Cardiac muscle cell (in vitro differentiated cells and primary cell): ENCODE measurements at regions not wholly inside any gene's neighbourhood (a gene's known extent, or its start where the extent isn't known, plus 50 kb on each side); places are given as distances from the start of the nearest gene placed in this dataset.

Source experiments
- DNase-seq, 2 donors: peaks; one replicate each; pipeline versions ENCODE4 v3.0.0 to v3.0.0-alpha.2; 2010 to 2017; ENCODE audit warnings: low read depth in 1 of 2, low spot score in 1 of 2
- H3K27ac ChIP-seq: fragments of 200-600 bp; sonication (generic); 2 replicates; pipeline ENCODE4 v1.5.1; 2016
- H3K27me3 ChIP-seq: fragments of 200-600 bp; sonication (generic); 2 replicates; pipeline ENCODE4 v1.6.0; 2016; ENCODE audit warnings: control low read depth
- H3K36me3 ChIP-seq: fragments of 200-600 bp; sonication (generic); 2 replicates; pipeline ENCODE4 v1.5.1; 2016; ENCODE audit warnings: control low read depth
- H3K4me1 ChIP-seq: fragments of 200-600 bp; sonication (generic); 2 replicates; pipeline ENCODE4 v1.8.1; 2017; ENCODE audit warnings: low read depth, mild to moderate bottlenecking, mixed run types
- H3K4me3 ChIP-seq: fragments of 200-600 bp; sonication (generic); 2 replicates; pipeline ENCODE4 v1.5.1; 2016; ENCODE audit warnings: mild to moderate bottlenecking
- H3K9me3 ChIP-seq: fragments of 200-600 bp; sonication (generic); 2 replicates; pipeline ENCODE4 v1.5.1; 2017; ENCODE audit warnings: low read depth, mild to moderate bottlenecking, control low read depth
- CTCF ChIP-seq: IDR thresholded peaks from 2 replicates; pipeline ENCODE4 v1.5.1; 2012; ENCODE audit warnings: low read depth, mild to moderate bottlenecking, low read length

GRCh38 chr12:118512669-118513068 is 136.3 kb downstream of the SUDS3 start:
- DNase-seq = no peak
- Histone ChIP-seq H3K9me3 (no peaks in the 10 kb centered on the region), H3K27me3 (no peaks in the 10 kb centered on the region), H3K36me3 (no peaks in the 10 kb centered on the region), H3K27ac (no peak overlapping the region), H3K4me3 (no peak overlapping the region), H3K4me1 (no peaks in the 10 kb centered on the region)
- no peak for TF ChIP-seq CTCF

- Histone ChIP-seq H3K4me3 (no peak overlapping the region), H3K36me3 (no peaks in the 10 kb centered on the region), H3K27me3 (no peaks in the 10 kb centered on the region), H3K4me1 (no peaks in the 10 kb centered on the region), H3K27ac (no peak overlapping the region), H3K9me3 (no peaks in the 10 kb centered on the region)
- no peak for TF ChIP-seq CTCF
- no peak for DNase-seq
These were observed 137.3 kb downstream of the SUDS3 start for GRCh38 chr12:118513611-118514010.

GRCh38 chr12:118514297-118514696 is 137.9 kb downstream of the SUDS3 start:
- TF ChIP-seq CTCF = no peak

DNA sequence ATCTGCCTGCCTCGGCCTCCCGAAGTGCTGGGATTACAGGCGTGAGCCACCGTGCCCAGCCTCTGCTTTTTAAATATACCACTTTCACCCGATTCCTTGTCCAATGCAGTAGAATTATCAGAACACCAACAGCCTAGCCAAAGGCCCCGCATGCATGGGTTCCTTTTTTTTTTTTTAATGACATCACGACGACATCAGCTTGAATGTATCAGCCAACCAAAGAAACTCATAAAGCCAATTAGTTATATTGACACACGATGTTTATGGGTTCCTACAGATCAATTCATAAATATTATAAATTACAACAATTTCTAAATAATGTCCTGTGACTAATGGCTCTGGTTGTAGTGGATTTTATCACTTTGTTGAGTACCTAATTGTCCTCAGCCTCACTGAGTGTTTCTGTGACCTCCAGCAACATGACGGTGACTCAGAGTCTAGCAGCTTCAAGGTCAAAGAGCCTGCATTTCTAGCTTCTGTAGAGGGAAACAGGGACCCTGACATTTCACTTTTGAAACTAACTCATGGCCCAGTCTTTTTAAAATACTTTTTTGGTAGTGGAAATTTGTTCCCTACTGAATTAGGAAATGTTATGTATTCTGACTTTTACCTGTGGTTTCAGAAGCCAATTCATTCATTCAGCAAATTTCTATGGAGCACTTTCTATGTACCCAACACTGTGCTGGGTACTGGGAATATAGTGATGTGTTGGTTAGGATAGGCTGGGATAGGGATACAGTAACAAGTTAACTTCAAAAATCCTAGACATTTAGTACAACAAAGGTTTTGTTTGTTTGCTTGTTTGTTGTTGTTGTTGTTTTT is 144.1 kb downstream of the SUDS3 start:
- H3K9me3 ChIP-seq = no peaks in the 10 kb centered on the region
- H3K36me3 ChIP-seq = no peaks in the 10 kb centered on the region
- peaks cover 4% of the 10 kb centered on the region for H3K4me1 ChIP-seq
- no peak for TF ChIP-seq CTCF
- peak in 1 of 2 donors; percentile 63 for DNase-seq
- H3K4me3 ChIP-seq = no peak overlapping the region
- H3K27me3 ChIP-seq = no peaks in the 10 kb centered on the region
- H3K27ac ChIP-seq = peak overlapping the region; percentile 39

More at GRCh38 chr12:118514297-118514696, 137.9 kb downstream of the SUDS3 start:
- Histone ChIP-seq H3K4me3 (no peak overlapping the region), H3K4me1 (no peaks in the 10 kb centered on the region), H3K27me3 (no peaks in the 10 kb centered on the region), H3K36me3 (no peaks in the 10 kb centered on the region), H3K27ac (no peak overlapping the region), H3K9me3 (no peaks in the 10 kb centered on the region)
- DNase-seq = no peak

DNA sequence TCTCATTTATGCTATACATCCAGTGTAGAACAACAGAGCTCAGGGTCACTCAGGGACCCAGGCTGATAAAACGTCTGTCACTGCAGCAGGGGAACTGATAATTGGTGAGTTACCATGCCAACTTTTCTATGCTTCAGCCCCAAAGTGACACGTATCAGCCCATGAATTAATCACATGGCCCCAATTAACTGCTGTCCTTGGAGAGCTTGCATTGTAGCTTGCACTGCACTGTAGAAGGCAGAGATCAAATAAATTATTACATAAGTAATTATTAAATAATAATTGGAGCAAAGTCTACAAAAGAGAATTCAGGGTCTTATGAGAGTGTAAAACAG is 144.6 kb downstream of the SUDS3 start:
- H3K36me3 ChIP-seq = no peaks in the 10 kb centered on the region
- no peak for TF ChIP-seq CTCF
- H3K27me3 ChIP-seq = no peaks in the 10 kb centered on the region
- H3K27ac ChIP-seq = peak overlapping the region; percentile 39
- H3K4me1 ChIP-seq = peaks cover 4% of the 10 kb centered on the region
- no peaks in the 10 kb centered on the region for H3K9me3 ChIP-seq
- no peak overlapping the region for H3K4me3 ChIP-seq
- DNase-seq = no peak

GRCh38 chr12:118524446-118524845 is 148.1 kb downstream of the SUDS3 start:
- H3K36me3 ChIP-seq = no peaks in the 10 kb centered on the region
- DNase-seq = no peak
- H3K27me3 ChIP-seq = no peaks in the 10 kb centered on the region
- no peak for TF ChIP-seq CTCF
- peaks cover 4% of the 10 kb centered on the region for H3K4me1 ChIP-seq
- no peak overlapping the region for H3K27ac ChIP-seq
- H3K9me3 ChIP-seq = no peaks in the 10 kb centered on the region
- H3K4me3 ChIP-seq = no peak overlapping the region
